ENCODE measurements at regions not wholly inside any gene's neighbourhood (a gene's known extent, or its start where the extent isn't known, plus 50 kb on each side); places are given as distances from the start of the nearest gene placed in this dataset.

GRCh38 chr11:19472679-19473078 is 231.9 kb upstream of the E2F8 start:
- no peak overlapping the region for H2AFZ ChIP-seq (ENCODE audit: low read depth, low read length)
- H3K27ac ChIP-seq (ENCODE audit: extremely low read depth, low read depth, low read length): no peak overlapping the region
- in situ Hi-C loops (cut with MboI): no loop called here
- CTCF ChIA-PET (ENCODE audit: low intra/inter-chr PET ratio): no interaction called here
- H3K9ac ChIP-seq (ENCODE audit: insufficient read depth in 1 of 2, low read depth in 2 of 2, low read length in 2 of 2): no peak overlapping the region
- H3K36me3 ChIP-seq (ENCODE audit: control insufficient read depth, insufficient read depth, low read length): no peaks in the 10 kb centered on the region
- H3K4me3 ChIP-seq: no peak overlapping the region
- BruUV-seq (replicated peaks): no TSS peak
- peaks cover 4 to 6% of the 10 kb centered on the region in 2 experiments; a peak in 3 of 5 replicates for H3K27me3 ChIP-seq (ENCODE audit: control insufficient read depth in 2 of 2, insufficient read depth in 2 of 2, low read length in 2 of 2)
- TF ChIP-seq HCFC1 (IDR thresholded peaks at IDR 0.05; ENCODE audit: low read depth, low read length) (no peak), ZNF695 (CRISPR knock-in tag; IDR thresholded peaks at IDR 0.05) (no peak), PRPF4 (IDR thresholded peaks at IDR 0.05; ENCODE audit: insufficient read depth, low read depth, low read length, poor library complexity, severe bottlenecking) (no peak), SMAD4 (CRISPR knock-in tag; conservative IDR thresholded peaks at IDR 0.05) (no peak)
- ATAC-seq (no peak), FAIRE-seq (no peak), DNase-seq (ENCODE audit: extremely low read depth in 1 of 4, low spot score in 3 of 4) (no peak)
- no peak overlapping the region for H3K4me2 ChIP-seq (ENCODE audit: insufficient read depth, low read length)
- no peaks in the 10 kb centered on the region for H3K4me1 ChIP-seq (replicated peaks in 1 of 2; ENCODE audit: control insufficient read depth in 2 of 2, insufficient read depth in 2 of 2, low read length in 2 of 2)
- no peaks in the 10 kb centered on the region for H3K9me1 ChIP-seq (ENCODE audit: control insufficient read depth, insufficient read depth, low read length)
- no peaks in the 10 kb centered on the region for H3K9me3 ChIP-seq (replicated peaks; ENCODE audit: control insufficient read depth, insufficient read depth, low read depth, low read length)
- H4K20me1 ChIP-seq (replicated peaks; ENCODE audit: control insufficient read depth, insufficient read depth, low read length): no peaks in the 10 kb centered on the region; the same call in 1 of the 2 replicates
- H3K79me2 ChIP-seq (ENCODE audit: control insufficient read depth, insufficient read depth, low read length): no peaks in the 10 kb centered on the region
- POLR2A ChIA-PET: no interaction called here
- intact Hi-C loops (cut with micrococcal nuclease): no loop called here
- 0% methylated on average over 3 of the region's 3 CpGs for WGBS (ENCODE audit: insufficient coverage, low coverage, missing lambda C conversion rate)

- H3K9me3 ChIP-seq (replicated peaks; ENCODE audit: control insufficient read depth, insufficient read depth, low read depth, low read length): no peaks in the 10 kb centered on the region
- H3K9me1 ChIP-seq (ENCODE audit: control insufficient read depth, insufficient read depth, low read length): no peaks in the 10 kb centered on the region
- no peak overlapping the region for H2AFZ ChIP-seq (ENCODE audit: low read depth, low read length)
- ATAC-seq (no peak), FAIRE-seq (no peak), DNase-seq (ENCODE audit: extremely low read depth in 1 of 4, low spot score in 3 of 4) (no peak)
- H3K4me1 ChIP-seq (replicated peaks in 1 of 2; ENCODE audit: control insufficient read depth in 2 of 2, insufficient read depth in 2 of 2, low read length in 2 of 2): no peaks in the 10 kb centered on the region
- WGBS (ENCODE audit: insufficient coverage, low coverage, missing lambda C conversion rate): 0% methylated on average over 2 of the region's 2 CpGs
- intact Hi-C loops (cut with micrococcal nuclease): no loop called here
- no peak overlapping the region for H3K4me3 ChIP-seq
- H3K36me3 ChIP-seq (ENCODE audit: control insufficient read depth, insufficient read depth, low read length): no peaks in the 10 kb centered on the region
- no peak overlapping the region for H3K4me2 ChIP-seq (ENCODE audit: insufficient read depth, low read length)
- no TSS peak for BruUV-seq (replicated peaks)
- no peak overlapping the region for H3K27ac ChIP-seq (ENCODE audit: extremely low read depth, low read depth, low read length)
- no peak overlapping the region for H3K9ac ChIP-seq (ENCODE audit: insufficient read depth in 1 of 2, low read depth in 2 of 2, low read length in 2 of 2)
- ChIA-PET POLR2A (no interaction called here), CTCF (ENCODE audit: low intra/inter-chr PET ratio) (no interaction called here)
- H3K27me3 ChIP-seq (ENCODE audit: control insufficient read depth in 2 of 2, insufficient read depth in 2 of 2, low read length in 2 of 2): peaks cover 7 to 22% of the 10 kb centered on the region in 2 experiments; a peak in 3 of 5 replicates
- in situ Hi-C loops (cut with MboI): no loop called here
- no peaks in the 10 kb centered on the region for H4K20me1 ChIP-seq (replicated peaks; ENCODE audit: control insufficient read depth, insufficient read depth, low read length)
- no peaks in the 10 kb centered on the region for H3K79me2 ChIP-seq (ENCODE audit: control insufficient read depth, insufficient read depth, low read length)
- TF ChIP-seq PHTF2 (CRISPR knock-in tag; IDR thresholded peaks at IDR 0.05) (no peak), ZNF586 (CRISPR knock-in tag; conservative IDR thresholded peaks at IDR 0.05) (no peak), IFI16 (CRISPR knock-in tag; IDR thresholded peaks at IDR 0.05) (no peak), MCM7 (IDR thresholded peaks at IDR 0.05) (no peak), HNRNPH1 (optimal IDR thresholded peaks at IDR 0.05; ENCODE audit: low read depth, low read length) (no peak), GTF2E2 (tag; IDR thresholded peaks at IDR 0.05) (no peak), CXXC5 (CRISPR knock-in tag; IDR thresholded peaks at IDR 0.05) (no peak), XRCC3 (IDR thresholded peaks at IDR 0.05) (no peak), ZNF699 (CRISPR knock-in tag; IDR thresholded peaks at IDR 0.05; ENCODE audit: insufficient replicate concordance) (no peak), KLF13 (tag; IDR thresholded peaks at IDR 0.05; ENCODE audit: borderline replicate concordance, low read depth) (no peak), BRD4 (IDR thresholded peaks at IDR 0.05) (no peak), COPS2 (conservative IDR thresholded peaks at IDR 0.05) (no peak), IRF1 (CRISPR knock-in tag; IDR thresholded peaks at IDR 0.05; ENCODE audit: borderline replicate concordance) (no peak), ZNF316 (IDR thresholded peaks at IDR 0.05) (no peak)
Observed at GRCh38 chr11:19467904-19468303, 227.2 kb upstream of the E2F8 start.
